ENCODE measurements at regions not wholly inside any gene's neighbourhood (a gene's known extent, or its start where the extent isn't known, plus 50 kb on each side); places are given as distances from the start of the nearest gene placed in this dataset.

GRCh38 chr3:153577059-153577736, 415.2 kb downstream of the RAP2B start:
- no peak overlapping the region for H2AFZ ChIP-seq (ENCODE audit: low read length)
- H3K9me3 ChIP-seq (ENCODE audit: control insufficient read depth, insufficient read depth, low read depth, low read length): no peaks in the 10 kb centered on the region
- H3K4me1 ChIP-seq (ENCODE audit: control insufficient read depth, extremely low read depth, insufficient read depth, low read length): no peaks in the 10 kb centered on the region
- no peak overlapping the region for H3K27ac ChIP-seq (ENCODE audit: insufficient read depth, low read length)
- no peak overlapping the region for H3K4me3 ChIP-seq (replicated peaks in 1 of 4; ENCODE audit: control extremely low read depth in 1 of 4, insufficient read depth in 1 of 4, low read depth in 3 of 4, low read length in 4 of 4)
- no peaks in the 10 kb centered on the region for H3K79me2 ChIP-seq (ENCODE audit: control insufficient read depth, insufficient read depth, low read length)
- no peak for DNase-seq (ENCODE audit: low read depth in 2 of 2)
- H3K27me3 ChIP-seq (ENCODE audit: control insufficient read depth, insufficient read depth, low read length): no peaks in the 10 kb centered on the region
- TF ChIP-seq, protein P1, sequence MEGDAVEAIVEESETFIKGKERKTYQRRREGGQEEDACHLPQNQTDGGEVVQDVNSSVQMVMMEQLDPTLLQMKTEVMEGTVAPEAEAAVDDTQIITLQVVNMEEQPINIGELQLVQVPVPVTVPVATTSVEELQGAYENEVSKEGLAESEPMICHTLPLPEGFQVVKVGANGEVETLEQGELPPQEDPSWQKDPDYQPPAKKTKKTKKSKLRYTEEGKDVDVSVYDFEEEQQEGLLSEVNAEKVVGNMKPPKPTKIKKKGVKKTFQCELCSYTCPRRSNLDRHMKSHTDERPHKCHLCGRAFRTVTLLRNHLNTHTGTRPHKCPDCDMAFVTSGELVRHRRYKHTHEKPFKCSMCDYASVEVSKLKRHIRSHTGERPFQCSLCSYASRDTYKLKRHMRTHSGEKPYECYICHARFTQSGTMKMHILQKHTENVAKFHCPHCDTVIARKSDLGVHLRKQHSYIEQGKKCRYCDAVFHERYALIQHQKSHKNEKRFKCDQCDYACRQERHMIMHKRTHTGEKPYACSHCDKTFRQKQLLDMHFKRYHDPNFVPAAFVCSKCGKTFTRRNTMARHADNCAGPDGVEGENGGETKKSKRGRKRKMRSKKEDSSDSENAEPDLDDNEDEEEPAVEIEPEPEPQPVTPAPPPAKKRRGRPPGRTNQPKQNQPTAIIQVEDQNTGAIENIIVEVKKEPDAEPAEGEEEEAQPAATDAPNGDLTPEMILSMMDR (conservative IDR thresholded peaks at IDR 0.05 in 1 of 2, IDR thresholded peaks at IDR 0.05 in 1 of 2; ENCODE audit: low read depth in 1 of 2, low read length in 2 of 2): no peak
- no peak overlapping the region for H3K4me2 ChIP-seq (ENCODE audit: extremely low read depth, insufficient read depth, low read length)
- H3K9ac ChIP-seq (ENCODE audit: insufficient read depth, low read length): no peak overlapping the region
- H3K36me3 ChIP-seq (ENCODE audit: control insufficient read depth, insufficient read depth, low read length): no peaks in the 10 kb centered on the region
- no peaks in the 10 kb centered on the region for H4K20me1 ChIP-seq (ENCODE audit: control insufficient read depth, extremely low read depth, insufficient read depth, low read length)

DNA sequence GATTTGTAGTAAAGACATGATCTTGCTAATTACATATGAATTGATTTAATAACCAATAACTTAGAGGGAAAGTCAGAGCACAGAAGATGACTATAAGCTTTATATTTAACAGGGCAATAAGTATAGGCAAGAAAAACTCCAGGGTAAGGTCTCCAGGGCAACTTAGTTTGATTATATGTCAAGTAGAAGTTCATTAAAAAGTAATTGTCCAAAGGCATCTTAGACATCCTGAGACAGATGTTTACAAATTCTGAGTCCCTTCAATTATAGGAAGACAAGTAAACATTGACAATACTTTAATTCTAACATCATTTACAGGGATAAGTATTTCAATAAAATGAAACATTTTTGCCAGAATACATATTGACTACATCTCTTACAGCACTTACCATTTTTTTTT, 416.0 kb downstream of the RAP2B start:
- Histone ChIP-seq H3K9ac (ENCODE audit: insufficient read depth, low read length) (no peak overlapping the region), H3K27me3 (ENCODE audit: control insufficient read depth, insufficient read depth, low read length) (no peaks in the 10 kb centered on the region), H3K27ac (ENCODE audit: insufficient read depth, low read length) (no peak overlapping the region), H3K4me2 (ENCODE audit: extremely low read depth, insufficient read depth, low read length) (no peak overlapping the region), H4K20me1 (ENCODE audit: control insufficient read depth, extremely low read depth, insufficient read depth, low read length) (no peaks in the 10 kb centered on the region), H3K4me3 (replicated peaks in 1 of 4; ENCODE audit: control extremely low read depth in 1 of 4, insufficient read depth in 1 of 4, low read depth in 3 of 4, low read length in 4 of 4) (no peak overlapping the region), H3K36me3 (ENCODE audit: control insufficient read depth, insufficient read depth, low read length) (no peaks in the 10 kb centered on the region), H2AFZ (ENCODE audit: low read length) (no peak overlapping the region), H3K79me2 (ENCODE audit: control insufficient read depth, insufficient read depth, low read length) (no peaks in the 10 kb centered on the region), H3K9me3 (ENCODE audit: control insufficient read depth, insufficient read depth, low read depth, low read length) (no peaks in the 10 kb centered on the region), H3K4me1 (ENCODE audit: control insufficient read depth, extremely low read depth, insufficient read depth, low read length) (no peaks in the 10 kb centered on the region)
- TF ChIP-seq EZH2 (IDR thresholded peaks at IDR 0.05; ENCODE audit: low read length, missing control alignments): no peak
- TF ChIP-seq, protein P1 (conservative IDR thresholded peaks at IDR 0.05 in 1 of 2, IDR thresholded peaks at IDR 0.05 in 1 of 2; ENCODE audit: low read depth in 1 of 2, low read length in 2 of 2): no peak
- DNase-seq (ENCODE audit: low read depth in 2 of 2): no peak

GRCh38 chr3:153590051-153590450, 428.0 kb downstream of the RAP2B start:
- no peak for TF ChIP-seq EZH2 (IDR thresholded peaks at IDR 0.05; ENCODE audit: low read length, missing control alignments)
- TF ChIP-seq, protein P1 (conservative IDR thresholded peaks at IDR 0.05 in 1 of 2, IDR thresholded peaks at IDR 0.05 in 1 of 2; ENCODE audit: low read depth in 1 of 2, low read length in 2 of 2): no peak
- Histone ChIP-seq H3K27ac (ENCODE audit: insufficient read depth, low read length) (no peak overlapping the region), H3K9me3 (ENCODE audit: control insufficient read depth, insufficient read depth, low read depth, low read length) (no peaks in the 10 kb centered on the region), H3K4me3 (replicated peaks in 1 of 4; ENCODE audit: control extremely low read depth in 1 of 4, insufficient read depth in 1 of 4, low read depth in 3 of 4, low read length in 4 of 4) (no peak overlapping the region), H3K27me3 (ENCODE audit: control insufficient read depth, insufficient read depth, low read length) (no peaks in the 10 kb centered on the region), H2AFZ (ENCODE audit: low read length) (no peak overlapping the region), H4K20me1 (ENCODE audit: control insufficient read depth, extremely low read depth, insufficient read depth, low read length) (no peaks in the 10 kb centered on the region), H3K4me2 (ENCODE audit: extremely low read depth, insufficient read depth, low read length) (no peak overlapping the region), H3K4me1 (ENCODE audit: control insufficient read depth, extremely low read depth, insufficient read depth, low read length) (no peaks in the 10 kb centered on the region), H3K36me3 (ENCODE audit: control insufficient read depth, insufficient read depth, low read length) (no peaks in the 10 kb centered on the region), H3K79me2 (ENCODE audit: control insufficient read depth, insufficient read depth, low read length) (no peaks in the 10 kb centered on the region), H3K9ac (ENCODE audit: insufficient read depth, low read length) (no peak overlapping the region)
- DNase-seq (ENCODE audit: low read depth in 2 of 2): no peak

All from fibroblast of lung (primary cell).